Left lung (tissue), 4 donors: ENCODE measurements at regions not wholly inside any gene's neighbourhood (a gene's known extent, or its start where the extent isn't known, plus 50 kb on each side); places are given as distances from the start of the nearest gene placed in this dataset.
A peak's percentile ranks its signal among the peaks of the same experiment; 100 is the strongest.

Source experiments
- ATAC-seq: fragments of 200-7000 bp; cut with Tn5 transposase; one replicate; pipeline ENCODE4 v1.9.1; 2020; ENCODE audit warnings: moderate library complexity
- DNase-seq, 4 donors: peaks; one replicate each; pipeline ENCODE4 v3.0.0-alpha.2; 2013 to 2020
- H3K27ac ChIP-seq, 2 donors: fragments of 200-600 bp; sonication (generic) in 1 of 2; one replicate each; pipeline versions ENCODE4 v1.5.0 to v1.8.0; 2020 to 2021
- H3K27me3 ChIP-seq, 2 donors: fragments of 200-600 bp; sonication (generic) in 1 of 2; one replicate each; pipeline versions ENCODE4 v1.5.0 to v1.8.0; 2020 to 2021
- H3K36me3 ChIP-seq, 2 donors: fragments of 200-600 bp; sonication (generic) in 1 of 2; one replicate each; pipeline versions ENCODE4 v1.5.0 to v1.8.0; 2020 to 2021
- H3K4me1 ChIP-seq, 2 donors: fragments of 200-600 bp; one replicate each; pipeline ENCODE4 v1.8.0; 2021
- H3K4me3 ChIP-seq, 2 donors: fragments of 200-600 bp; sonication (generic) in 1 of 2; one replicate each; pipeline versions ENCODE4 v1.5.0 to v1.8.0; 2020 to 2021; ENCODE audit warnings: mild to moderate bottlenecking in 1 of 2
- H3K9me3 ChIP-seq, 2 donors: fragments of 200-600 bp; sonication (generic) in 1 of 2; one replicate each; pipeline versions ENCODE4 v1.5.0 to v1.8.0; 2020 to 2021
- intact Hi-C, 2 donors: fragments of 100-400 bp; cut with DNase I; formaldehyde crosslinking; loops; one replicate each; pipeline versions ENCODE4 v1.11.2 to v1.14.2; 2022
- TF ChIP-seq, protein P1 (sequence below), 2 donors: fragments of 200-600 bp; sonication (generic) in 1 of 2; IDR thresholded peaks; one replicate each; pipeline versions ENCODE4 v1.5.0 to v1.8.0; 2021; ENCODE audit warnings: antibody characterized with exemption in 2 of 2
- donor health status: DM: no; HTN: yes; CAD: no.
- donor health status: DM: no; HTN: no; CAD: no.

DNA sequence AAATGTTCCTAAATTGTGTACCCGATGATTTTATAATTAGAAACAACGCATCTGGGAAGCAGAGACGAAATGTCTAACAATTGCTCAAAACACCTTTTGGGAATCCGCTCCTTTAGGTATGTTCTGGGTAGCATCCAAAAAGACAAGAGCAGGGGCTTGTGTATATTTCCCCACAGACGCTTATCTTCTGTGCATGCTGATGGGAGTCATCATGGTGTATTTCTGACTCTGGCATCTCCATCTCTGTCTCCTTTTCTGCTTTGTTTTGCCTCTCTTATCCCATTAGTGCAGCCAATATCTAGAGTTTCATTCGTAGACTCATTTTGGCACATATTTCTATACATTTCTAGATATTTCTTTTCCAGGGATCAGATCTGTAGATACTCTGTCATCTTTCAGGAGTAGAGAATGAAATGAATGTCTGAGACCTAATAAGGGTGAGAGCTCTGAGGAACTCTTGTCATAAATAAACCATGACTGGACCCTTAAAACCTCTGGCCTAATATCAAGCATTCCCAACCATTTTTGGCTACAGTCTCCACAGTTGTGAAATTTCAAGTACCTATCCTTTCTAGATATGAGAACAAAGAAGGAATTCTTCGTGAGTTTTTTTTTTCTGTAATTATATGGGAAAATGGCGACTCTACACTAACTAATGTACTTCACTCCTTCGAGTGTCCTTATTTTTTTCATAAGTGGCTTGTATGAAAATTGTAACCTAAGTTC is 508.2 kb downstream of the ACTL7B start:
- TF ChIP-seq, protein P1, sequence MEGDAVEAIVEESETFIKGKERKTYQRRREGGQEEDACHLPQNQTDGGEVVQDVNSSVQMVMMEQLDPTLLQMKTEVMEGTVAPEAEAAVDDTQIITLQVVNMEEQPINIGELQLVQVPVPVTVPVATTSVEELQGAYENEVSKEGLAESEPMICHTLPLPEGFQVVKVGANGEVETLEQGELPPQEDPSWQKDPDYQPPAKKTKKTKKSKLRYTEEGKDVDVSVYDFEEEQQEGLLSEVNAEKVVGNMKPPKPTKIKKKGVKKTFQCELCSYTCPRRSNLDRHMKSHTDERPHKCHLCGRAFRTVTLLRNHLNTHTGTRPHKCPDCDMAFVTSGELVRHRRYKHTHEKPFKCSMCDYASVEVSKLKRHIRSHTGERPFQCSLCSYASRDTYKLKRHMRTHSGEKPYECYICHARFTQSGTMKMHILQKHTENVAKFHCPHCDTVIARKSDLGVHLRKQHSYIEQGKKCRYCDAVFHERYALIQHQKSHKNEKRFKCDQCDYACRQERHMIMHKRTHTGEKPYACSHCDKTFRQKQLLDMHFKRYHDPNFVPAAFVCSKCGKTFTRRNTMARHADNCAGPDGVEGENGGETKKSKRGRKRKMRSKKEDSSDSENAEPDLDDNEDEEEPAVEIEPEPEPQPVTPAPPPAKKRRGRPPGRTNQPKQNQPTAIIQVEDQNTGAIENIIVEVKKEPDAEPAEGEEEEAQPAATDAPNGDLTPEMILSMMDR (IDR thresholded peaks at IDR 0.05), result no peak
- ATAC-seq, result no peak
- intact Hi-C loops, result no loop called here
- Histone ChIP-seq H3K4me1 (peaks cover 0 to 3% of the 10 kb centered on the region in 2 donors), H3K36me3 (no peaks in the 10 kb centered on the region), H3K9me3 (no peaks in the 10 kb centered on the region), H3K4me3 (no peak overlapping the region), H3K27me3 (no peaks in the 10 kb centered on the region), H3K27ac (no peak overlapping the region)
- DNase-seq, result peak in 2 of 4 donors; percentile 5

DNA sequence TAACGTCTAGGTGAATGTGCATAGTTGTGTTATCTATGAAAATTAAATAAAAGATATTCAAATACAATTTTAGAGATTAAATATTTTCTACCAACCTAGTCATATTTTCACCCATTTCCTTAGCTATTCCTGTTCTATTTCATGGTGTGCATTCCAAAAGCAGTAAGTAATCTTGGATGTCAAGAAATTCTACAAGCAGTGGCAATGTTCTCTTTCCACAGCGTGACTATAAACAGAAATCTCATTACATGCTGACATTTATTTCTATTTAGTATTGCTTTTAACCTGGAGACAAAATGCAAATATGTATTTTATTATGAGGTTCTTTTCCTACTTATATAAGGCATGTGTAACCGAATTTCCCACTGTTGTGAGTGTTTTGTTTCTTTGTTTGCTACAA is 510.0 kb downstream of the ACTL7B start:
- Histone ChIP-seq H3K27me3 (no peaks in the 10 kb centered on the region), H3K4me3 (no peak overlapping the region), H3K9me3 (no peaks in the 10 kb centered on the region), H3K4me1 (peaks cover 0 to 3% of the 10 kb centered on the region in 2 donors), H3K27ac (no peak overlapping the region), H3K36me3 (no peaks in the 10 kb centered on the region)
- intact Hi-C loops, result no loop called here
- TF ChIP-seq, protein P1 (IDR thresholded peaks at IDR 0.05), result no peak
- no peak for DNase-seq
- no peak for ATAC-seq

DNA sequence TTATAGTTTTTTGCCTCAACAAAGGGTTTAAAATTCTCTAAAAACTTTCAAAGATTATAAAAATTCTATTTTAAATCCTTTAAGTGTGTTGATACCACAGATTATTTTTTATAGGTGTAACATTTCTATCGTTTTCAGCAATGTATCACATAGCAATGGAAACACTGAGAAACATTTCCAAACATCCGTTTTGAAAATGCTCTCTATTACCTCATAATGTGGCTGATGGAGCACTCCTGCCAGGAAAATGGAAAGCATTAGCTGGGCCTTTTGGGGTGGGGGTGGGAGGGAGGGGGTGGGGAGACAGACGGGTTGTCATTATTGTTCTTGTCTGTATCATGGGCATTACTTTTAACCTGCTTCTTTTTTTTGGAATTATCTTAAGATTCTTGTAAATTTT is 516.5 kb downstream of the ACTL7B start:
- TF ChIP-seq, protein P1 (IDR thresholded peaks at IDR 0.05), result no peak

DNA sequence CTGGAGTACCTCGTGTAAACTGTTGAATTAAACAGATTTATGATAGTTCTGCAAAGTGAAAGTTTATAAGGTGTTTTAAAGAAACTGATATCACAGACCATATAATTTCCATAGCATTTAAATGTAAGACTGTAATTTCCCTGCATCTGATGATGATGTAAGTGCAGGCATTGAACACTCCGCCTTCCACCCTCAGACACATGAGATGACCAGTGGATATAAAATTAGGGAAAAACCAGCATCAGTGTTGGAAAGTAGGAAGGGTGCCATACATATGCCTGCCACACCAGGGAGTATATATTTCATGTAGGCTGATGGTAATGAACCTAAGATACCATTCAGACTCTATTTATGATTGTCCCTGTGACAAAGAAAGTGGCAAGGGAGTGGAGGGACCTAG is 519.2 kb downstream of the ACTL7B start:
- H3K36me3 ChIP-seq, result no peaks in the 10 kb centered on the region
- no peaks in the 10 kb centered on the region for H3K9me3 ChIP-seq
- H3K27me3 ChIP-seq, result no peaks in the 10 kb centered on the region
- H3K4me1 ChIP-seq, result no peaks in the 10 kb centered on the region
- intact Hi-C loops, result no loop called here
- DNase-seq, result no peak
- no peak for ATAC-seq
- H3K27ac ChIP-seq, result no peak overlapping the region
- no peak overlapping the region for H3K4me3 ChIP-seq
- TF ChIP-seq, protein P1 (IDR thresholded peaks at IDR 0.05), result no peak

More for the DNA sequence above, 516.5 kb downstream of the ACTL7B start:
- Histone ChIP-seq H3K27ac (no peak overlapping the region), H3K36me3 (no peaks in the 10 kb centered on the region), H3K4me1 (no peaks in the 10 kb centered on the region), H3K4me3 (no peak overlapping the region), H3K27me3 (no peaks in the 10 kb centered on the region), H3K9me3 (no peaks in the 10 kb centered on the region)
- ATAC-seq, result no peak
- intact Hi-C loops, result no loop called here
- DNase-seq, result no peak

DNA sequence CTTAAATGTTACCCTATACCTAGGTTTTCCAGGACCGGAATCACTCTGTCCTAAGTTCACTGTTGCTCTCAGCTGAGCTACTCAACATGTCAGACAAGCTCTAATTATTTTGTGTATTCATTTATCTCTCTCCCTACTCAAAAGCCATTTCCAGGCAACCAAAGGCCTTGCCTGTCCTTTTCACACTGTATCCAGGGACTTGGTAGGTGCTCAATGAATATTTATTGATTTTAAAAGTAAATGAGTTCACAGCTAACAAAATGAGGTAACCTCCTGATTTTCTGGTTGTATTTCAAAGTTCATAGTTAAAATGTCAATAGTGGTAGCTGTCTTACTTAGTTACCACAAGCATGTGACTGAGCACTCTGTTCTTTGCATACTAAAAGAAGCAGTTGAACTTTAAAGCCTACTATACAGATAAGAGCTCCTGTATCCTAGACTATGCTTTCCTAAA is 522.2 kb downstream of the ACTL7B start:
- TF ChIP-seq, protein P1 (IDR thresholded peaks at IDR 0.05), result no peak
- Histone ChIP-seq H3K9me3 (peaks cover 0 to 7% of the 10 kb centered on the region in 2 donors), H3K4me1 (no peaks in the 10 kb centered on the region), H3K27ac (no peak overlapping the region), H3K27me3 (no peaks in the 10 kb centered on the region), H3K36me3 (no peaks in the 10 kb centered on the region), H3K4me3 (no peak overlapping the region)
- no peak for DNase-seq
- ATAC-seq, result no peak
- intact Hi-C loops, result no loop called here
